C4-2B (cell line): ENCODE measurements at regions not wholly inside any gene's neighbourhood (a gene's known extent, or its start where the extent isn't known, plus 50 kb on each side); places are given as distances from the start of the nearest gene placed in this dataset.

Experiments
- ZFX ChIP-seq: fragments of 450-650 bp; IDR thresholded peaks from 2 replicates; pipeline ENCODE4 v1.6.1; 2017
- TF ChIP-seq, protein P1 (sequence below): fragments of 450-650 bp; conservative IDR thresholded peaks from 2 replicates; pipeline ENCODE4 v1.5.1; 2017; ENCODE audit warnings: mild to moderate bottlenecking

DNA sequence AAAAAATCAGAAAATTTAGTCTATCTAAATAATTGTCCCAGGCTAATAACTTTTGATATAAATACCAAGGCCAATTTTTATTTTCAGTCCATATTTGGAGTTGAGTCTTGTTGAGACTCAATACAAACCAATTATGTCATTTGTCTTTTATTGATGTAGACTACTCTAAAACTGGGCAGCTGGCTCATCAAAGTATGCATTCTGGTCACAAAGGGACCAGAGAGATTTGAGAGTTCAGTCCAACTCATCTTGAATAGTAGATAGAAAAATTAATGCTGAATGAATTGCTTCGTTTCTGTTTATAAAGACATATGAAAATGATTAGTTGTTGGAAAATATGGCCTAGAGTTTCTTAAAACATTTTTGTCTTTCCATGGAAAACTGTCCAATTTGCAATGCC, 412.5 kb upstream of the KLHL4 start:
- TF ChIP-seq, protein P1, sequence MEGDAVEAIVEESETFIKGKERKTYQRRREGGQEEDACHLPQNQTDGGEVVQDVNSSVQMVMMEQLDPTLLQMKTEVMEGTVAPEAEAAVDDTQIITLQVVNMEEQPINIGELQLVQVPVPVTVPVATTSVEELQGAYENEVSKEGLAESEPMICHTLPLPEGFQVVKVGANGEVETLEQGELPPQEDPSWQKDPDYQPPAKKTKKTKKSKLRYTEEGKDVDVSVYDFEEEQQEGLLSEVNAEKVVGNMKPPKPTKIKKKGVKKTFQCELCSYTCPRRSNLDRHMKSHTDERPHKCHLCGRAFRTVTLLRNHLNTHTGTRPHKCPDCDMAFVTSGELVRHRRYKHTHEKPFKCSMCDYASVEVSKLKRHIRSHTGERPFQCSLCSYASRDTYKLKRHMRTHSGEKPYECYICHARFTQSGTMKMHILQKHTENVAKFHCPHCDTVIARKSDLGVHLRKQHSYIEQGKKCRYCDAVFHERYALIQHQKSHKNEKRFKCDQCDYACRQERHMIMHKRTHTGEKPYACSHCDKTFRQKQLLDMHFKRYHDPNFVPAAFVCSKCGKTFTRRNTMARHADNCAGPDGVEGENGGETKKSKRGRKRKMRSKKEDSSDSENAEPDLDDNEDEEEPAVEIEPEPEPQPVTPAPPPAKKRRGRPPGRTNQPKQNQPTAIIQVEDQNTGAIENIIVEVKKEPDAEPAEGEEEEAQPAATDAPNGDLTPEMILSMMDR, result no peak
- no peak for TF ChIP-seq ZFX
